ENCODE measurements at regions not wholly inside any gene's neighbourhood (a gene's known extent, or its start where the extent isn't known, plus 50 kb on each side); places are given as distances from the start of the nearest gene placed in this dataset.

GRCh38 chr10:2469802-2470201, 597.5 kb upstream of the PFKP start:
- Histone ChIP-seq H3K4me3 (no peak overlapping the region), H3K79me2 (no peaks in the 10 kb centered on the region), H2AFZ (no peak overlapping the region), H3K27ac (no peak overlapping the region), H4K20me1 (ENCODE audit: insufficient read depth, poor library complexity, severe bottlenecking) (no peaks in the 10 kb centered on the region), H3K9me2 (replicated peaks; ENCODE audit: insufficient read depth) (no peaks in the 10 kb centered on the region), H3K27me3 (no peaks in the 10 kb centered on the region), H3K9me3 (ENCODE audit: low read depth) (no peaks in the 10 kb centered on the region), H3K4me1 (ENCODE audit: insufficient read depth) (no peaks in the 10 kb centered on the region), H3K4me2 (no peak overlapping the region), H3K36me3 (replicated peaks; ENCODE audit: insufficient read depth, low read depth) (no peaks in the 10 kb centered on the region)
- WGBS (ENCODE audit: low lambda C conversion rate, missing lambda C conversion rate) = 51% methylated on average over 2 of the region's 2 CpGs
- no peak for DNase-seq (ENCODE audit: low spot score)
- TF ChIP-seq EZH2 (IDR thresholded peaks at IDR 0.05; ENCODE audit: borderline replicate concordance) = no peak
- TF ChIP-seq, protein P1, sequence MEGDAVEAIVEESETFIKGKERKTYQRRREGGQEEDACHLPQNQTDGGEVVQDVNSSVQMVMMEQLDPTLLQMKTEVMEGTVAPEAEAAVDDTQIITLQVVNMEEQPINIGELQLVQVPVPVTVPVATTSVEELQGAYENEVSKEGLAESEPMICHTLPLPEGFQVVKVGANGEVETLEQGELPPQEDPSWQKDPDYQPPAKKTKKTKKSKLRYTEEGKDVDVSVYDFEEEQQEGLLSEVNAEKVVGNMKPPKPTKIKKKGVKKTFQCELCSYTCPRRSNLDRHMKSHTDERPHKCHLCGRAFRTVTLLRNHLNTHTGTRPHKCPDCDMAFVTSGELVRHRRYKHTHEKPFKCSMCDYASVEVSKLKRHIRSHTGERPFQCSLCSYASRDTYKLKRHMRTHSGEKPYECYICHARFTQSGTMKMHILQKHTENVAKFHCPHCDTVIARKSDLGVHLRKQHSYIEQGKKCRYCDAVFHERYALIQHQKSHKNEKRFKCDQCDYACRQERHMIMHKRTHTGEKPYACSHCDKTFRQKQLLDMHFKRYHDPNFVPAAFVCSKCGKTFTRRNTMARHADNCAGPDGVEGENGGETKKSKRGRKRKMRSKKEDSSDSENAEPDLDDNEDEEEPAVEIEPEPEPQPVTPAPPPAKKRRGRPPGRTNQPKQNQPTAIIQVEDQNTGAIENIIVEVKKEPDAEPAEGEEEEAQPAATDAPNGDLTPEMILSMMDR (IDR thresholded peaks at IDR 0.05; ENCODE audit: poor library complexity) = no peak
- TF ChIP-seq EZH2phosphoT487 (IDR thresholded peaks at IDR 0.05; ENCODE audit: low read depth, severe bottlenecking, unreplicated experiment) = no peak

DNA sequence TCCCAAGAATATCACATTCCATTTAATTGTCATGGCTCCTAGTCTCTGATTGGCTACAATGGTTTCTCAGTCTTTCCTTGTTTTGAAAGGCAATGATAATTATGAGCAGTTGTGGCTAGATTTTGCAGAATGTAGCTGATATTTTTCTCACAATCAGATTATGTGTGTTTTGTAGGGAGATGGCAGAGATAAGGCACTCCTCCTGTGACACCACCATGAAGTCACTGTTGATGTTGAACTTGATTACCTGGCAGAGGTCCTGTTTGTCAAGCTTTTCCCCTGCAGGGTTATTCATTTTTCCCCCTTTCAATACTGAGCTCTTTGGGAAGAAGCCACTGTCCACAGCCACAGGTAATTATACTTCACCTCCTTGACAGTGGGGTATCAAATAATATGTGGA, 602.9 kb upstream of the PFKP start:
- no peaks in the 10 kb centered on the region for H3K36me3 ChIP-seq (replicated peaks; ENCODE audit: insufficient read depth, low read depth)
- no peaks in the 10 kb centered on the region for H3K9me3 ChIP-seq (ENCODE audit: low read depth)
- DNase-seq (ENCODE audit: low spot score) = no peak
- H2AFZ ChIP-seq = no peak overlapping the region
- no peak overlapping the region for H3K4me2 ChIP-seq
- TF ChIP-seq, protein P1 (IDR thresholded peaks at IDR 0.05; ENCODE audit: poor library complexity) = no peak
- TF ChIP-seq EZH2phosphoT487 (IDR thresholded peaks at IDR 0.05; ENCODE audit: low read depth, severe bottlenecking, unreplicated experiment) (no peak), EZH2 (IDR thresholded peaks at IDR 0.05; ENCODE audit: borderline replicate concordance) (no peak)
- H3K4me1 ChIP-seq (ENCODE audit: insufficient read depth) = no peaks in the 10 kb centered on the region
- H3K4me3 ChIP-seq = no peak overlapping the region
- no peaks in the 10 kb centered on the region for H3K79me2 ChIP-seq
- H4K20me1 ChIP-seq (ENCODE audit: insufficient read depth, poor library complexity, severe bottlenecking) = no peaks in the 10 kb centered on the region
- H3K9me2 ChIP-seq (replicated peaks; ENCODE audit: insufficient read depth) = no peaks in the 10 kb centered on the region
- H3K27me3 ChIP-seq = no peaks in the 10 kb centered on the region
- no peak overlapping the region for H3K27ac ChIP-seq

- no peak for DNase-seq (ENCODE audit: low spot score)
- Histone ChIP-seq H3K27me3 (no peaks in the 10 kb centered on the region), H3K9me3 (ENCODE audit: low read depth) (no peaks in the 10 kb centered on the region), H3K9me2 (replicated peaks; ENCODE audit: insufficient read depth) (no peaks in the 10 kb centered on the region), H3K27ac (no peak overlapping the region), H3K4me3 (no peak overlapping the region), H4K20me1 (ENCODE audit: insufficient read depth, poor library complexity, severe bottlenecking) (no peaks in the 10 kb centered on the region), H2AFZ (no peak overlapping the region), H3K4me1 (ENCODE audit: insufficient read depth) (no peaks in the 10 kb centered on the region), H3K79me2 (no peaks in the 10 kb centered on the region), H3K4me2 (no peak overlapping the region), H3K36me3 (replicated peaks; ENCODE audit: insufficient read depth, low read depth) (no peaks in the 10 kb centered on the region)
- whole genome bisulfite sequencing (ENCODE audit: low lambda C conversion rate, missing lambda C conversion rate) = 89% methylated on average over 1 of the region's 1 CpG
- TF ChIP-seq EZH2 (IDR thresholded peaks at IDR 0.05; ENCODE audit: borderline replicate concordance) (no peak), EZH2phosphoT487 (IDR thresholded peaks at IDR 0.05; ENCODE audit: low read depth, severe bottlenecking, unreplicated experiment) (no peak)
- TF ChIP-seq, protein P1 (IDR thresholded peaks at IDR 0.05; ENCODE audit: poor library complexity) = no peak
Observed at GRCh38 chr10:2463316-2463715, 604.0 kb upstream of the PFKP start.

DNA sequence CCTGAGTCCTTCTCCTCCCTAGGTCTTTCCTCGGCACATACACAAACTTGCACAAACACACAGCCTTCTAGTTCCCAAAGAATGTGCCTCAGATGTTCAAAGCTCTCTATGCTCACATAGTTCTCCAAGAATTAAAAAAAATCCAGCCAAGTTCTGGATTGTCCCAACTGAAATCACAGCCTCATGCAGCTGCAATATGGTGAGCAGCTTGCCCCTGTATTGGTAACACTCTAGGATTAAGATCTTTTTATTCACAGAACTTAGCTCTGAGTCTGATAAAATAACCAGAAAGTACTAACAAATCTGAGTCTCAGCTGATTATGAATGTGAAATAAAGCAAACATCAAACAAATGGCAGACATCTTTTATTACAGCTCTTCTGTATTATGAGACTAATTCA, 604.8 kb upstream of the PFKP start:
- no peaks in the 10 kb centered on the region for H3K9me2 ChIP-seq (replicated peaks; ENCODE audit: insufficient read depth)
- no peaks in the 10 kb centered on the region for H3K27me3 ChIP-seq
- TF ChIP-seq, protein P1 (IDR thresholded peaks at IDR 0.05; ENCODE audit: poor library complexity) = no peak
- no peak for TF ChIP-seq EZH2phosphoT487 (IDR thresholded peaks at IDR 0.05; ENCODE audit: low read depth, severe bottlenecking, unreplicated experiment)
- TF ChIP-seq EZH2 (IDR thresholded peaks at IDR 0.05; ENCODE audit: borderline replicate concordance) = no peak

More for the DNA sequence above, 604.8 kb upstream of the PFKP start:
- WGBS (ENCODE audit: low lambda C conversion rate, missing lambda C conversion rate) = 84% methylated on average over 1 of the region's 1 CpG
- Histone ChIP-seq H3K36me3 (replicated peaks; ENCODE audit: insufficient read depth, low read depth) (no peaks in the 10 kb centered on the region), H2AFZ (no peak overlapping the region), H3K79me2 (no peaks in the 10 kb centered on the region), H3K9me3 (ENCODE audit: low read depth) (no peaks in the 10 kb centered on the region), H3K27ac (no peak overlapping the region), H3K4me1 (ENCODE audit: insufficient read depth) (no peaks in the 10 kb centered on the region), H3K4me2 (no peak overlapping the region), H4K20me1 (ENCODE audit: insufficient read depth, poor library complexity, severe bottlenecking) (no peaks in the 10 kb centered on the region), H3K4me3 (no peak overlapping the region)
- DNase-seq (ENCODE audit: low spot score) = no peak
